ENCODE measurements at regions not wholly inside any gene's neighbourhood (a gene's known extent, or its start where the extent isn't known, plus 50 kb on each side); places are given as distances from the start of the nearest gene placed in this dataset.

GRCh38 chr7:84823530-84823929 is 363.3 kb downstream of the SEMA3D start:
- H3K4me1 ChIP-seq (ENCODE audit: control insufficient read depth in 1 of 2, insufficient read depth in 2 of 2, low read length in 2 of 2), result no peaks in the 10 kb centered on the region
- H3K9me3 ChIP-seq (ENCODE audit: control insufficient read depth in 1 of 2, low read length in 2 of 2), result no peaks in the 10 kb centered on the region
- no peak overlapping the region for H3K27ac ChIP-seq (ENCODE audit: low read depth, low read length)
- no peaks in the 10 kb centered on the region for H3K27me3 ChIP-seq (ENCODE audit: control insufficient read depth in 1 of 2, insufficient read depth in 2 of 2, low read length in 2 of 2)
- no peak overlapping the region for H3K4me3 ChIP-seq (ENCODE audit: low read depth in 1 of 2, low read length in 2 of 2)
- H3K36me3 ChIP-seq (ENCODE audit: control insufficient read depth in 1 of 2, insufficient read depth in 2 of 2, low read length in 2 of 2), result no peaks in the 10 kb centered on the region
- H3K9ac ChIP-seq (ENCODE audit: low read depth in 1 of 2, low read length in 2 of 2), result no peak overlapping the region

GRCh38 chr7:84822941-84823510 is 363.8 kb downstream of the SEMA3D start:
- no peaks in the 10 kb centered on the region for H3K4me1 ChIP-seq (ENCODE audit: control insufficient read depth in 1 of 2, insufficient read depth in 2 of 2, low read length in 2 of 2)
- H3K9ac ChIP-seq (ENCODE audit: low read depth in 1 of 2, low read length in 2 of 2), result no peak overlapping the region
- H3K27ac ChIP-seq (ENCODE audit: low read depth, low read length), result no peak overlapping the region
- no peak overlapping the region for H3K4me3 ChIP-seq (ENCODE audit: low read depth in 1 of 2, low read length in 2 of 2)
- H3K36me3 ChIP-seq (ENCODE audit: control insufficient read depth in 1 of 2, insufficient read depth in 2 of 2, low read length in 2 of 2), result no peaks in the 10 kb centered on the region
- no peaks in the 10 kb centered on the region for H3K27me3 ChIP-seq (ENCODE audit: control insufficient read depth in 1 of 2, insufficient read depth in 2 of 2, low read length in 2 of 2)
- no peaks in the 10 kb centered on the region for H3K9me3 ChIP-seq (ENCODE audit: control insufficient read depth in 1 of 2, low read length in 2 of 2)

GRCh38 chr7:84821671-84822534 is 365.0 kb downstream of the SEMA3D start:
- Histone ChIP-seq H3K27me3 (ENCODE audit: control insufficient read depth in 1 of 2, insufficient read depth in 2 of 2, low read length in 2 of 2) (no peaks in the 10 kb centered on the region), H3K9ac (ENCODE audit: low read depth in 1 of 2, low read length in 2 of 2) (no peak overlapping the region), H3K4me1 (ENCODE audit: control insufficient read depth in 1 of 2, insufficient read depth in 2 of 2, low read length in 2 of 2) (no peaks in the 10 kb centered on the region), H3K9me3 (ENCODE audit: control insufficient read depth in 1 of 2, low read length in 2 of 2) (no peaks in the 10 kb centered on the region), H3K4me3 (ENCODE audit: low read depth in 1 of 2, low read length in 2 of 2) (no peak overlapping the region), H3K36me3 (ENCODE audit: control insufficient read depth in 1 of 2, insufficient read depth in 2 of 2, low read length in 2 of 2) (no peaks in the 10 kb centered on the region), H3K27ac (ENCODE audit: low read depth, low read length) (no peak overlapping the region)

GRCh38 chr7:84820481-84820880 is 366.4 kb downstream of the SEMA3D start:
- Histone ChIP-seq H3K9me3 (ENCODE audit: control insufficient read depth in 1 of 2, low read length in 2 of 2) (no peaks in the 10 kb centered on the region), H3K27me3 (ENCODE audit: control insufficient read depth in 1 of 2, insufficient read depth in 2 of 2, low read length in 2 of 2) (no peaks in the 10 kb centered on the region), H3K27ac (ENCODE audit: low read depth, low read length) (no peak overlapping the region), H3K4me1 (ENCODE audit: control insufficient read depth in 1 of 2, insufficient read depth in 2 of 2, low read length in 2 of 2) (no peaks in the 10 kb centered on the region), H3K36me3 (ENCODE audit: control insufficient read depth in 1 of 2, insufficient read depth in 2 of 2, low read length in 2 of 2) (no peaks in the 10 kb centered on the region), H3K4me3 (ENCODE audit: low read depth in 1 of 2, low read length in 2 of 2) (no peak overlapping the region), H3K9ac (ENCODE audit: low read depth in 1 of 2, low read length in 2 of 2) (no peak overlapping the region)

GRCh38 chr7:84817016-84817415 is 369.8 kb downstream of the SEMA3D start:
- Histone ChIP-seq H3K4me1 (ENCODE audit: control insufficient read depth in 1 of 2, insufficient read depth in 2 of 2, low read length in 2 of 2) (no peaks in the 10 kb centered on the region), H3K4me3 (ENCODE audit: low read depth in 1 of 2, low read length in 2 of 2) (no peak overlapping the region), H3K9ac (ENCODE audit: low read depth in 1 of 2, low read length in 2 of 2) (no peak overlapping the region), H3K27ac (ENCODE audit: low read depth, low read length) (no peak overlapping the region), H3K36me3 (ENCODE audit: control insufficient read depth in 1 of 2, insufficient read depth in 2 of 2, low read length in 2 of 2) (no peaks in the 10 kb centered on the region), H3K27me3 (ENCODE audit: control insufficient read depth in 1 of 2, insufficient read depth in 2 of 2, low read length in 2 of 2) (no peaks in the 10 kb centered on the region), H3K9me3 (ENCODE audit: control insufficient read depth in 1 of 2, low read length in 2 of 2) (no peaks in the 10 kb centered on the region)

- H3K27me3 ChIP-seq (ENCODE audit: control insufficient read depth in 1 of 2, insufficient read depth in 2 of 2, low read length in 2 of 2), result no peaks in the 10 kb centered on the region
- no peaks in the 10 kb centered on the region for H3K4me1 ChIP-seq (ENCODE audit: control insufficient read depth in 1 of 2, insufficient read depth in 2 of 2, low read length in 2 of 2)
- no peaks in the 10 kb centered on the region for H3K36me3 ChIP-seq (ENCODE audit: control insufficient read depth in 1 of 2, insufficient read depth in 2 of 2, low read length in 2 of 2)
- no peak overlapping the region for H3K9ac ChIP-seq (ENCODE audit: low read depth in 1 of 2, low read length in 2 of 2)
- no peak overlapping the region for H3K27ac ChIP-seq (ENCODE audit: low read depth, low read length)
- H3K4me3 ChIP-seq (ENCODE audit: low read depth in 1 of 2, low read length in 2 of 2), result no peak overlapping the region
- H3K9me3 ChIP-seq (ENCODE audit: control insufficient read depth in 1 of 2, low read length in 2 of 2), result no peaks in the 10 kb centered on the region
Observed at GRCh38 chr7:84813376-84813775, 373.5 kb downstream of the SEMA3D start.

GRCh38 chr7:84812021-84812420 is 374.8 kb downstream of the SEMA3D start:
- H3K27me3 ChIP-seq (ENCODE audit: control insufficient read depth in 1 of 2, insufficient read depth in 2 of 2, low read length in 2 of 2), result no peaks in the 10 kb centered on the region
- H3K36me3 ChIP-seq (ENCODE audit: control insufficient read depth in 1 of 2, insufficient read depth in 2 of 2, low read length in 2 of 2), result no peaks in the 10 kb centered on the region
- H3K4me1 ChIP-seq (ENCODE audit: control insufficient read depth in 1 of 2, insufficient read depth in 2 of 2, low read length in 2 of 2), result no peaks in the 10 kb centered on the region
- no peak overlapping the region for H3K27ac ChIP-seq (ENCODE audit: low read depth, low read length)
- H3K9me3 ChIP-seq (ENCODE audit: control insufficient read depth in 1 of 2, low read length in 2 of 2), result no peaks in the 10 kb centered on the region
- H3K4me3 ChIP-seq (ENCODE audit: low read depth in 1 of 2, low read length in 2 of 2), result no peak overlapping the region
- no peak overlapping the region for H3K9ac ChIP-seq (ENCODE audit: low read depth in 1 of 2, low read length in 2 of 2)

GRCh38 chr7:84811362-84811761 is 375.5 kb downstream of the SEMA3D start:
- Histone ChIP-seq H3K27me3 (ENCODE audit: control insufficient read depth in 1 of 2, insufficient read depth in 2 of 2, low read length in 2 of 2) (no peaks in the 10 kb centered on the region), H3K36me3 (ENCODE audit: control insufficient read depth in 1 of 2, insufficient read depth in 2 of 2, low read length in 2 of 2) (no peaks in the 10 kb centered on the region), H3K4me3 (ENCODE audit: low read depth in 1 of 2, low read length in 2 of 2) (no peak overlapping the region), H3K27ac (ENCODE audit: low read depth, low read length) (no peak overlapping the region), H3K9ac (ENCODE audit: low read depth in 1 of 2, low read length in 2 of 2) (no peak overlapping the region), H3K9me3 (ENCODE audit: control insufficient read depth in 1 of 2, low read length in 2 of 2) (no peaks in the 10 kb centered on the region), H3K4me1 (ENCODE audit: control insufficient read depth in 1 of 2, insufficient read depth in 2 of 2, low read length in 2 of 2) (no peaks in the 10 kb centered on the region)

- Histone ChIP-seq H3K36me3 (ENCODE audit: control insufficient read depth in 1 of 2, insufficient read depth in 2 of 2, low read length in 2 of 2) (no peaks in the 10 kb centered on the region), H3K4me3 (ENCODE audit: low read depth in 1 of 2, low read length in 2 of 2) (no peak overlapping the region), H3K27me3 (ENCODE audit: control insufficient read depth in 1 of 2, insufficient read depth in 2 of 2, low read length in 2 of 2) (no peaks in the 10 kb centered on the region), H3K27ac (ENCODE audit: low read depth, low read length) (no peak overlapping the region), H3K9ac (ENCODE audit: low read depth in 1 of 2, low read length in 2 of 2) (no peak overlapping the region), H3K4me1 (ENCODE audit: control insufficient read depth in 1 of 2, insufficient read depth in 2 of 2, low read length in 2 of 2) (no peaks in the 10 kb centered on the region), H3K9me3 (ENCODE audit: control insufficient read depth in 1 of 2, low read length in 2 of 2) (no peaks in the 10 kb centered on the region)
Observed at GRCh38 chr7:84809877-84810276, 377.0 kb downstream of the SEMA3D start.

GRCh38 chr7:84803979-84804378 is 382.9 kb downstream of the SEMA3D start:
- peaks cover 8 to 10% of the 10 kb centered on the region in 2 donors for H3K4me1 ChIP-seq (ENCODE audit: control insufficient read depth in 1 of 2, insufficient read depth in 2 of 2, low read length in 2 of 2)
- no peak overlapping the region for H3K27ac ChIP-seq (ENCODE audit: low read depth, low read length)
- no peaks in the 10 kb centered on the region for H3K9me3 ChIP-seq (ENCODE audit: control insufficient read depth in 1 of 2, low read length in 2 of 2)
- no peaks in the 10 kb centered on the region for H3K36me3 ChIP-seq (ENCODE audit: control insufficient read depth in 1 of 2, insufficient read depth in 2 of 2, low read length in 2 of 2)
- H3K27me3 ChIP-seq (ENCODE audit: control insufficient read depth in 1 of 2, insufficient read depth in 2 of 2, low read length in 2 of 2), result no peaks in the 10 kb centered on the region
- H3K4me3 ChIP-seq (ENCODE audit: low read depth in 1 of 2, low read length in 2 of 2), result no peak overlapping the region
- no peak overlapping the region for H3K9ac ChIP-seq (ENCODE audit: low read depth in 1 of 2, low read length in 2 of 2)

Data from duodenal mucosa (tissue), 2 donors.